ENCODE measurements at regions not wholly inside any gene's neighbourhood (a gene's known extent, or its start where the extent isn't known, plus 50 kb on each side); places are given as distances from the start of the nearest gene placed in this dataset.

GRCh38 chr2:45330637-45331409, 280.2 kb downstream of the SRBD1 start:
- ATAC-seq (ENCODE audit: low read depth): no peak
- Mint-ChIP-seq H3K27ac (no peak overlapping the region), H3K9me3 (no peaks in the 10 kb centered on the region), H3K27me3 (no peaks in the 10 kb centered on the region), H3K36me3 (ENCODE audit: low read depth) (no peaks in the 10 kb centered on the region), H3K4me1 (no peaks in the 10 kb centered on the region), H3K4me3 (no peak overlapping the region)
- ChIA-PET POLR2A (no interaction called here), CTCF (no interaction called here)
- DNase-seq: no peak
- TF ChIP-seq, protein P1, sequence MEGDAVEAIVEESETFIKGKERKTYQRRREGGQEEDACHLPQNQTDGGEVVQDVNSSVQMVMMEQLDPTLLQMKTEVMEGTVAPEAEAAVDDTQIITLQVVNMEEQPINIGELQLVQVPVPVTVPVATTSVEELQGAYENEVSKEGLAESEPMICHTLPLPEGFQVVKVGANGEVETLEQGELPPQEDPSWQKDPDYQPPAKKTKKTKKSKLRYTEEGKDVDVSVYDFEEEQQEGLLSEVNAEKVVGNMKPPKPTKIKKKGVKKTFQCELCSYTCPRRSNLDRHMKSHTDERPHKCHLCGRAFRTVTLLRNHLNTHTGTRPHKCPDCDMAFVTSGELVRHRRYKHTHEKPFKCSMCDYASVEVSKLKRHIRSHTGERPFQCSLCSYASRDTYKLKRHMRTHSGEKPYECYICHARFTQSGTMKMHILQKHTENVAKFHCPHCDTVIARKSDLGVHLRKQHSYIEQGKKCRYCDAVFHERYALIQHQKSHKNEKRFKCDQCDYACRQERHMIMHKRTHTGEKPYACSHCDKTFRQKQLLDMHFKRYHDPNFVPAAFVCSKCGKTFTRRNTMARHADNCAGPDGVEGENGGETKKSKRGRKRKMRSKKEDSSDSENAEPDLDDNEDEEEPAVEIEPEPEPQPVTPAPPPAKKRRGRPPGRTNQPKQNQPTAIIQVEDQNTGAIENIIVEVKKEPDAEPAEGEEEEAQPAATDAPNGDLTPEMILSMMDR (IDR thresholded peaks at IDR 0.05): no peak
- intact Hi-C loops (cut with micrococcal nuclease): no loop called here

GRCh38 chr2:45330108-45330507, 281.0 kb downstream of the SRBD1 start:
- DNase-seq: no peak
- ChIA-PET CTCF (no interaction called here), POLR2A (no interaction called here)
- no peak for ATAC-seq (ENCODE audit: low read depth)
- Mint-ChIP-seq H3K4me3 (no peak overlapping the region), H3K9me3 (no peaks in the 10 kb centered on the region), H3K27ac (no peak overlapping the region), H3K4me1 (no peaks in the 10 kb centered on the region), H3K27me3 (peaks cover 2% of the 10 kb centered on the region), H3K36me3 (ENCODE audit: low read depth) (no peaks in the 10 kb centered on the region)
- intact Hi-C loops (cut with micrococcal nuclease): no loop called here
- TF ChIP-seq, protein P1 (IDR thresholded peaks at IDR 0.05): no peak

DNA sequence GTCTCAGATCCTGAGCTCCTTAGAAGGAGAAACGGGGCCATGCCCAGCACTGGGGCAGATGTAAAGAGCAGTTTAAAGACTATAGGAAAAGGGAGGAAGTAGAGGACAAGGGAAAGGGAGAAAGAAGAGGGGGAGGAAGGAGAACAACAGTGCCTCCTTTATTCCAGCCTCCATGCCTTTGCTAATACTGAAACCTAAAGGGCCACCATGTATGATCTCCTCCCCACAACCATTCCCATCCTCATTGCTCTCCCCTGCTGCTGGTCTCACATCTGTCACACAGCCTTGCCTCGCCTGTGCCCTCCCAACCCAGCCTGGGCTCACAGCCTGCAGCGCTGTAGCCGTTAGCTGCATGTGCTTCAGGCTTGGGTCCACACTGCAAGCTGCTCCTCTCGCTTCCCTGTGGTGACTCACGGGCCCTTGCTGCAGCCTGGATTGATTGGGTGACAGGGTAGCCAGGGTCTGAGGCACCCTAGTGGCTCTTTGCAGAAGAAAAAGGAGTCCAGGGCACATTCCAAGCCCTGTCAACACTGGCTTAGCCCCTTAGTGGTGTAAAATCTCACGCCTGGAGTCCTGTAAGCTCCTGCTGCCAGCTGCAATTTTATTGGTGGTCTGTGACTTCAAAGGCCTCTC, 281.9 kb downstream of the SRBD1 start:
- H3K4me1 Mint-ChIP-seq: no peaks in the 10 kb centered on the region
- no peaks in the 10 kb centered on the region for H3K9me3 Mint-ChIP-seq
- no peaks in the 10 kb centered on the region for H3K36me3 Mint-ChIP-seq (ENCODE audit: low read depth)
- intact Hi-C loops (cut with micrococcal nuclease): no loop called here
- H3K27ac Mint-ChIP-seq: no peak overlapping the region
- POLR2A ChIA-PET: no interaction called here
- H3K27me3 Mint-ChIP-seq: peaks cover 4% of the 10 kb centered on the region
- no peak overlapping the region for H3K4me3 Mint-ChIP-seq
- TF ChIP-seq, protein P1 (IDR thresholded peaks at IDR 0.05): no peak
- DNase-seq (no peak), ATAC-seq (ENCODE audit: low read depth) (no peak)
- CTCF ChIA-PET: no interaction called here

GRCh38 chr2:45328264-45328870, 282.7 kb downstream of the SRBD1 start:
- TF ChIP-seq, protein P1 (IDR thresholded peaks at IDR 0.05): no peak
- DNase-seq (no peak), ATAC-seq (ENCODE audit: low read depth) (no peak)
- POLR2A ChIA-PET: no interaction called here
- Mint-ChIP-seq H3K27me3 (peaks cover 4% of the 10 kb centered on the region), H3K9me3 (peaks cover 5% of the 10 kb centered on the region), H3K36me3 (ENCODE audit: low read depth) (no peaks in the 10 kb centered on the region), H3K4me3 (no peak overlapping the region), H3K27ac (no peak overlapping the region), H3K4me1 (no peaks in the 10 kb centered on the region)
- intact Hi-C loops (cut with micrococcal nuclease): no loop called here
- CTCF ChIA-PET: no interaction called here

GRCh38 chr2:45323344-45323743, 287.7 kb downstream of the SRBD1 start:
- intact Hi-C loops (cut with micrococcal nuclease): no loop called here
- CTCF ChIA-PET: no interaction called here
- H3K27me3 Mint-ChIP-seq: peaks cover 10% of the 10 kb centered on the region
- no peak for DNase-seq
- peaks cover 5% of the 10 kb centered on the region for H3K9me3 Mint-ChIP-seq
- H3K36me3 Mint-ChIP-seq (ENCODE audit: low read depth): no peaks in the 10 kb centered on the region
- POLR2A ChIA-PET: no interaction called here
- H3K27ac Mint-ChIP-seq: no peak overlapping the region
- H3K4me1 Mint-ChIP-seq: no peaks in the 10 kb centered on the region
- ATAC-seq (ENCODE audit: low read depth): no peak
- TF ChIP-seq, protein P1 (IDR thresholded peaks at IDR 0.05): no peak
- no peak overlapping the region for H3K4me3 Mint-ChIP-seq
